ENCODE measurements at regions not wholly inside any gene's neighbourhood (a gene's known extent, or its start where the extent isn't known, plus 50 kb on each side); places are given as distances from the start of the nearest gene placed in this dataset.

GRCh38 chr1:60390593-60391282, 317.2 kb upstream of the C1orf87 start:
- Histone ChIP-seq H4K91ac (ENCODE audit: insufficient read length, low read depth, low read length) (no peak overlapping the region), H4K20me1 (ENCODE audit: control insufficient read depth, insufficient read depth, insufficient read length) (no peaks in the 10 kb centered on the region), H3K79me1 (ENCODE audit: insufficient read depth, low read depth, low read length, poor library complexity, severe bottlenecking) (no peaks in the 10 kb centered on the region), H4K8ac (replicated peaks; ENCODE audit: insufficient read length, low read depth, low read length) (no peak overlapping the region), H3K9ac (ENCODE audit: extremely low read depth, insufficient read length, low read length) (no peak overlapping the region), H2BK15ac (ENCODE audit: low read depth, low read length) (no peak overlapping the region), H3K14ac (ENCODE audit: insufficient read depth, low read length) (no peak overlapping the region), H2AK5ac (ENCODE audit: insufficient read length, low read length) (no peak overlapping the region), H3K4me2 (ENCODE audit: insufficient read depth, insufficient read length, low read length) (no peak overlapping the region), H3K27ac (ENCODE audit: insufficient read length, low read depth, low read length) (no peak overlapping the region), H3K56ac (ENCODE audit: insufficient read length, low read depth, low read length) (no peak overlapping the region), H2BK12ac (ENCODE audit: insufficient read length, low read depth, low read length) (no peak overlapping the region), H3K79me2 (ENCODE audit: insufficient read depth, low read length) (no peaks in the 10 kb centered on the region), H3K18ac (ENCODE audit: insufficient read length, low read depth, low read length) (no peak overlapping the region), H2BK20ac (ENCODE audit: low read depth, low read length, poor library complexity, severe bottlenecking) (no peak overlapping the region), H3K4me1 (ENCODE audit: insufficient read depth, low read length) (no peaks in the 10 kb centered on the region), H3K23me2 (ENCODE audit: insufficient read length, low read depth, low read length, poor library complexity, severe bottlenecking) (no peaks in the 10 kb centered on the region), H3K9me3 (ENCODE audit: control insufficient read depth, low read depth, low read length) (no peaks in the 10 kb centered on the region), H2BK5ac (ENCODE audit: insufficient read length, low read length) (no peak overlapping the region), H3K27me3 (ENCODE audit: insufficient read depth, low read length) (no peaks in the 10 kb centered on the region), H2AFZ (ENCODE audit: low read length) (no peak overlapping the region), H2BK120ac (ENCODE audit: low read depth, low read length, poor library complexity, severe bottlenecking) (no peak overlapping the region), H3T11ph (ENCODE audit: low read length) (no peak overlapping the region), H3K4ac (ENCODE audit: low read depth, low read length) (no peak overlapping the region), H4K5ac (ENCODE audit: insufficient read length, low read depth, low read length) (no peak overlapping the region), H3K23ac (ENCODE audit: insufficient read length, low read depth, low read length) (no peak overlapping the region)
- Mint-ChIP-seq H3K27me3 (ENCODE audit: low read depth) (no peaks in the 10 kb centered on the region), H3K27ac (no peak overlapping the region), H3K4me3 (no peak overlapping the region), H3K36me3 (ENCODE audit: insufficient read depth in 1 of 3, low read depth in 3 of 3) (no peaks in the 10 kb centered on the region), H3K4me1 (no peaks in the 10 kb centered on the region), H3K9me3 (no peaks in the 10 kb centered on the region)
- DNase-seq = no peak
- no CpG with 5 or more reads among the region's 3 CpGs for WGBS (ENCODE audit: extremely low coverage, insufficient read length, low lambda C conversion rate)
- TF ChIP-seq CTCF (conservative IDR thresholded peaks at IDR 0.05) = no peak
